GM18873 (cell line): ENCODE measurements at regions not wholly inside any gene's neighbourhood (a gene's known extent, or its start where the extent isn't known, plus 50 kb on each side); places are given as distances from the start of the nearest gene placed in this dataset.

ENCODE experiments used
- ATAC-seq: cut with Tn5 transposase; IDR thresholded peaks from one replicate; pipeline ENCODE4 v1.9.1; 2021; ENCODE audit warnings: mild to moderate bottlenecking, moderate library complexity, moderate number of reproducible peaks; ENCODE audit not compliant: unreplicated experiment, low FRiP score

DNA sequence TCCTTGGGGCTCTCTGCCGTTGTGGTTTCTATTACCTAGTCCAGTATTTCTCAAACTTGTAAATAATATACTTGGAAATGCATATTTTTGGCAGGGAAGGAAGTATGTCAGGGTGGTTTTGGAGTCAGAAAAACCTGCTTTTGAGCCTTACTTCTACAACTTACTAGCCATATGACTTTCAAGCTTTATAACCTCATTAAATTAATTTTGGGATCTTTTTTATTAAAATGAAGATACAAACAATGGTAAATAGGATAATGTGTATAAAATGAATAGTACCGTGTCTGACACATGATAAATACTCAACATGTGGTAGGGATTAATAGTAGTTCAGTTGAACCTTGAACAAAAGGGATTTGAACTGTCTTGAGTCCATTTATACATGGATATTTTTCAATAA, 406.3 kb downstream of the ATP23 start:
- no peak for ATAC-seq

DNA sequence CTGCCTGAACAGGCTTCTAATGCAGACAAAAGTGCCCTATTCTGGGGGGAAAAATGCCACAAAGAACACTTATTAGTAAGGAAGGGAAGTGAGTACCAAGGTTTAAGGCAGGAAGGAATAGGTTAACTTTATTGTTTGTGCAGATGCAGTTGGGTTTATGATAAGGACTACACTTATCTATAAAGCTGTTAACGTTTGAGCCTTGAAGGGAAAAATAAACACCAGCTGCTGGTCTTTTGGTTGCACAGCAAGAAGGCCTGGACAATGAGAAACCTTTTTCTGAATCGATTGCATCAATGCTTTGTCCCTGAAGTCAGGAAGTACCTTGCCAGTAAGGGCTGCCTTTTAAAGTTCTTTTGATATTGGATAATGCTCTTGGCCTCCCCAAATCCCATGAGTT, 407.8 kb downstream of the ATP23 start:
- no peak for ATAC-seq

DNA sequence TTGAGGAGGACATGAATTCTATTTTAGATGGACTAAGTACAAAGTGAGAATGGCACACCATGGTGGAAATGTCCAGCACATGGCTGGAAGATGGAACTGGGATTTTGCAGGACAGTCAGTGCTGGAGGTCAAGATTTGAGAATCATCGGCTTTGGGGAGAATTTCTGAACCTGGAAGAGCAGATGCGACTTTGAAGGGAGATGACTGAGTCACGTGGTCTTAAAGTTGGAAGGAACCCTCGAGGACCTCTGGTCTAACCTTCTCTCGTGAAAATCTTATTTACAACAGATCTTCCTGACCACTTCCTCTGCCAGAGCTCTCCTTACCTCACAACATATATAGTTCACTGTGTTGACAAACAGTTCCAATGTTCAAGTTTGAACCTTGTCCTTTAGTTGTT, 415.4 kb downstream of the ATP23 start:
- ATAC-seq: no peak

DNA sequence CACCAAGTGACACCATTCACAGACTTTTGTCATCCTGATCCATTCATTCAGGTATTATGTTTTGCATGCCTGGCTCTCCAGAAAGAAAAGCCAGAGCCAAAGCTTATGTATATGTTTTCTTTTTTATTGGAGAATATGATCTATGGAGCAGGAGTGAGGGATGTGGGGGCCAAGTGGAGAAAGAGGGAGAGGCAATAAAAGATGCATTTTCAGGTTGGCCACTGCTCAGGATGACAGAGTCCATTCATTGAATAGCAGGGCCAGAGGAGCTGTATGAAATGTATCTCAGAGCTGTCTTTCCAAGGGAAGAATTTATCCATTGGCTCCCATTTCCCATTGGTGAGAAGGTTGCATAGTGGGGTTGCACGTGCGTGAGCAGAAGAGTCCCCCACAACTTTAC, 416.1 kb downstream of the ATP23 start:
- no peak for ATAC-seq

DNA sequence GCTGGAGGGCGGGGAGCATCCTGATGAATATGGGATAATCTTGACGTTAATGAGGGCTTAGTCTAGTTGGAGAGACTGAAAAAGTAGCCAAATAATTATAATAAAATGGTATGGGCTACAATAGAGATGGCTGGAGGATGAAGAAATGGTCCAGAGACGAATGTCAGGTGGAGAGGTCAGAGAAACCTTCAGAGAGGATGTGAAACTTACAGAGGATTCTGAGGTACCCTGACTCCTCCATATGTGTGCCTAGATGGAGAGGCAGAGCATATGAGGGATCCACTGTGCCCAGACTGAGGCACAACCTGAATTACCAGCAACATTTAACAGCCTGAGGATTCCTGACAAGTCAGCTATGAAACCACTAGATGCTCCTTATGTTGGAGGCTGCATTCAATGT, 417.0 kb downstream of the ATP23 start:
- ATAC-seq: no peak

DNA sequence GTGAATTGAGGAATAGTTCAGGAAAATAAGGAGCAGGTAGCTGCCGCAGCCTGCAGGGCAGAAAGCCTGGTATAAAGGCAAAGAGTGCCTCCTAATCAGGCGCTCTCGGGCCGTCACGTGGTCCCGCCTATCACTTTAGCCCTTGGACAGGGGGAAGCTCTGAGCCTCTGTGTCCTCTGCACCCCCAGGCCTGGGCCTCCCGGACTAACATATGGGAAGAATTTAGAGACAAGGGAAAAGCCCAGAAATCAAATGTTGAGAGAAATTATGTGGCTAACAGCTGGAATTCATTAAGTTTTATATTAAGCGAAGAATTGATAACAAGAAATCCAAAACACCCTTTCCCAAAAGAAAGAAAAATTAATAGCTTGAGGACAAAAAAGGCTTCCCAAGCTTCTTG, 417.7 kb downstream of the ATP23 start:
- ATAC-seq: no peak

DNA sequence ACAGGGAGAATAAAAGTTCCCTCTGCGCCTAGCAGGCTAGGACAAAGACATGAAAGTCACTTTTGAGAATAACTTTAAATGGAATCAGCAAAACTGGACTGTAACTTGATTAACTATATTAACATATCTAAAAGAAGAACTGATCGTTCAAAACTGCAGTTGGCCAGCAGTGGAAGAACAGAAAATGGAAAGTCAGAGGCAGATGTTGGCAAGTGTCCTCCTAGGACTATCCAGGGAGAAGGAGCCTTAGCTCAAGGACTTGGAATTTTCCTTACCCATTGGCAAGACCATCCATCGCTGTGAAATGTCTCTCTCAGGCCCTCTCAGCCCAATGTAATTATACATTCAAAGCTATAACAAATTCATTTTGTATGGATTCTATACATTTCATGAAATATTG, 419.7 kb downstream of the ATP23 start:
- no peak for ATAC-seq

DNA sequence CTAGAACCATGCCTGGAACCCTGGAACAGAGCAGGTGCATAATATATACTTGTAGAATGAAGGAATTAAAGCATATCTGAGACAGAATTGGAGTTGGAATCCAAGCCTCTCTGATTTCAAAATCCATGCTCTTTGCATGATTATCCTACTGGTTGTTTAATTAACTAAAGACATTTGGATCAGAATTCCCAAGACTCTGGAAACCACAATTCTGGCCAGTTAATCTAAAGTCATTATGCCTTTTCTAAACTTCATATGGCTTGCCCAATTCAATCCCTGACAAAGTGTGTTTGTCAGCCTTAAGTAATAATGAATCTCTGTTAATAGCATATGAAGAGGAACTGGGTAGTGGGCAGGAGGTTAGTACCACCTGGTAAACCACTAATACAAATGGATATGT, 422.6 kb downstream of the ATP23 start:
- no peak for ATAC-seq

DNA sequence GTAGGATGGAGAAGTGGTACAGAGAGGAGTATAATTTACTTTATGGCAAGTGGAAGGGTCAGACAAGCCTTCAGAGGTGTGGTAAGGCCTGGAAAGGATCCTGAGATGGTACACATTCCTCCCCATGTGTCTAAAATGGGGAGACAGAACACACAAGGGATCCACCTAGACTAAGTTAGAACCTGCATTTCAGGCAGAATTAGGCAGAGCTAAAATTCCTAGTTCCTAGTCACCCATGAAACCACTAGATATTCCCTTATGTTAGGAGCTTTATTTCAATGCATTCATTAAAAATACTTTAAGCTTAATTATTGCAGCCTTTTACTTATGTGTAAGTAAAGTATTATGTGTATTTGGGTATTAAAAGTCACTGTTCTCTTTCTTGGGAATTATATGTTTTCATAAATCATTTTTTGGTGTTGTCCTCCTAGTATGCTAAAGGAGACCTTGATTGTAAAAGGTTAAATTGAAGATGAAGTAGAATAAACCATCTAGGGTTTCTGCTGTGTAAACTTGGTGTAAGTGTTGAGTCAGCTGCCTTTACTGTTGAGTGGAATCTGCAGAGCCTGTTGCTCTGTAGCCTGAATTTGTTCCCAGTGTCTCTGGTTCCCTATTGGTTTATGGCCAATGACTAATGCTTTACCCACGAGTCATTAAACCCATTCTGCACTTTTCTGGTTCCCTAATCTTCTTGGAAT, 423.2 kb downstream of the ATP23 start:
- ATAC-seq: no peak

DNA sequence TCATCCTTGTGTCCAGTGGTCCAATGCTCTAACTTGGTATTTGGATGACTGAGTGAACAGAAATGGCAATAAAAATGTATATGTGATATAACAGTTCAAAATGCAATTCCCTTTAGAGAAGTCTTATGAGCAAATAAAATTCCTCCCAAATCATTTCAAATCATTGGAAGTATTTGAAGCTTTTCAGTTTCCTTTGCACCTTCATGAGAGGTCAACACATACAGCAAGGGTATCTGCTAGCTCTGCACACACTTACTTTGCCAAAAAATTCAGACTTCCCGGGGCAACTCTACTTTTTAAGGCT, 423.7 kb downstream of the ATP23 start:
- ATAC-seq: no peak

DNA sequence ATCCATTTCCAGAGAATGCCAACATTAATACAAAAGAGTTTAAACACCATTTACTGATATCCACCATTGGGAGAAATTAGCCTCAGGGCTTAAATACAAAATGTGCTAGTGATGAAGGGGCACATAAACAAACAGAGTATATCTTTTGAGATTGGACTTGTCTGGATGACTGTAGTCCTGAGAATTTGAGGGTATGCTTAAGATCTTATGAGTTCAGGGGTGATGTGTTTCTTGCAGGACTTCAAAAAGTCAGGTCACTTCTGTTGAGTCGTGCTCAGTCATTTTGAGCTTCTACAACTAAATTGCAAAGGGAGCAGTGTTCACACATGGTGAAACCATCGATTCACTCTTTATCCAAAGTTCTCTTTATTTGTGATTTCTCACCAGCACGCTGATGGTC, 425.7 kb downstream of the ATP23 start:
- no peak for ATAC-seq

DNA sequence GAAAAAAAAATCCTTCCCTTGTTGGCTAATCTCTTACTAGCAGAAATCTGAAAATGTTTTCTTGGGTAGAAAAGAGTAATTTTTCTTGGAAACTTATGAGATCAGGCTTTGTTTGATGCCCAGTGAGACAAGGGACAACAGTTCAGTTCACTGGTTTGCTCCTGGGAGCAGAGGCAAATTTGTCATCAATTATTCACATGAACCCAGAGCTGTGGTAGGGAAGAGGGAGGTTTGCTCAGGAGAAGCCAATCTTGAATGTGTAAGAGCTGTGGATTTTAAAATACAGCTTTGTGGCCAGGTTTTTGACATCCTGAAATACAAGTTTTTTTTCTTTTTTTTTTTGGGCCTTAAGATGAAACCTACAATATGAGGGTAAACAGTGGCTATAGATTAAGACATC, 426.6 kb downstream of the ATP23 start:
- ATAC-seq: no peak

DNA sequence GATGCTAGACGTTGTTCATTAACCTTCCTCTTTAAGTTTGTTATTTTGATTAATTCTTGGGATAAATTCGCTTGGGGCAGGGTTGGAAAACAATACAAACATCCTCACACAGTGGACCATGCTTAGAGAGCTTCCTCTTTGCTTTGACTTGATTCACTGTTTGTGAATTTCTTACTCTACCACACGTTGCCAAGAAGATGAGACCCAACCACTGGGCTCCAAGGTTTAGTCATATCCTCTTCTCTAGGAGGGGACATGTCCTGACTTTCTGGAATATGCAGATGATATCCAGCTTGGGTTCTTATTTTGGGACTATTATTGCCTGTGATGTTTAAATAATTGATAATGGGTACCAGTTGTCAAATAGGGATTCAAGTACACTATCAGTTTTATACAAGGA, 428.2 kb downstream of the ATP23 start:
- no peak for ATAC-seq

DNA sequence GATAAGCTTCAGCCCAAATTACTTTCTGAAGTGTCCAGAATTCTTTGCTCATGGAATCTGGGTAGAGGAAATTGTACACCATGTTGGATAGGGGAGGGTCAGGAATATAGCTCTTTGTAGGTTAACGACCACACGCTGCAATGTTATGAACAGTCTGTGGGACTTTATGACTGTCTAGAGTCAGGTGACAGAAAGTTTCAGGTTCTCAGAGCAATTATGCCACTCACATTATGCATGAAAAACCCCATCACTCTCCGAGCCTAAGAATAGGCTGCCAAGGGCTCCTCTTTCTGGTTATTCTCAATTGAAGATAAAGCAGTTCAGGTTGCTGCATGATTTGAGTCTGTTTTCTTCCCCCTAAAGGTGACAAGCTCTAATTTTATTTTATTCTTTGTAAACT, 430.9 kb downstream of the ATP23 start:
- peak; percentile 100 for ATAC-seq

DNA sequence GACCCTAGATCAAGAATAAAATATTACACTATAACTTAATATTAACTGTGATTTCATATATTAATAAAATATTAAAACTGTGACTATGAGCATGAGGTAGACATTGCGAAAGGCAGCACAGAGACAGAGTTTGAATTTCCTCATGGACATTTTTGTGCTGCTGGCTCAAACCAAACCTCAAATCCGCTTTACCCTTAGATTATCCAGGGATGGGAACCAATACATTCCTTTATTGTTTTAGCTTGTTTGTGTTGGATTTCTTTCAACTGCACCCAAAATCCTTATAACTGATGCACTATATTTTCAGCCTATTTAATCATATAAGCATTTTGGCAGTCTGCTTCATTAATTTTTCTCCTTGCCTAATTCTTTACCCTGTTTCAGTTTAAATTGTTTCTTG, 436.7 kb downstream of the ATP23 start:
- no peak for ATAC-seq

DNA sequence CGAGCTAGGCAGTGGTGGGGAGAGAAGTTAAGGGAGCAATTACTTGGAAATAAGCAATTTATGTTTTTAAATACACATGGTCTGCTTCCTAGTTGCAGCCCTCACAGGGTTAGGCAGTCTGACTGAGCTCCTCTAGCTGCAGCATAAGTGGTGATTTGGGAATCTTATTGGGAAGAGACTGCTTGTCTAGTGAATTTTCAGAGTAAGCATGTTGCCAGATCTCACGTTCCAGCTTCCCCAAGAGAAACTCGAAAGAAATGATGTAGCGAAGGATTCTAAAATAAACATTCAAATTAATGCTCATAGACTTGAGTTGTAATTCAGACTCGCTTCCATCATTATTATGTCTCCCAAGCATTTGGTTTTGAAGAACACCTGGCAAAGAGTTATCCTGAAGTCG, 440.2 kb downstream of the ATP23 start:
- ATAC-seq: no peak

DNA sequence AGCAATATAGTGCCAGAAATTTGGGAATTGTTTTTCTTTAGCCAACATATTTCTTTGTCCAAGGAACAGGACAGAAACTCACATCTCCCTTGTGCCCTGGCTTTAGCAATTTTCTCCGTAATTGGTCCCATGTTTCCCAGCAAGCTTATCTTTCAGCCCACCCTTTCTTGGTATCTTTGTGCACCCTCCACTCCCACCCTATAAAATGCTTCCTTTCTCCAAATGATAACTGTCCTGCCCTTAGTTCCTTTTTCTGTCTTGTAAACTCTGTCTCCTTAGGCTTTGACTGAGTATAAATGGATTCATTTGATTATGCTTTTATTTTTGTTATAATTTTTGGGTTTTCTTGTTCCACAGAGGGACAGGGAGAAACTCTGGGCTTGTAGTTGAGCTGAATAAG, 442.8 kb downstream of the ATP23 start:
- ATAC-seq: no peak

DNA sequence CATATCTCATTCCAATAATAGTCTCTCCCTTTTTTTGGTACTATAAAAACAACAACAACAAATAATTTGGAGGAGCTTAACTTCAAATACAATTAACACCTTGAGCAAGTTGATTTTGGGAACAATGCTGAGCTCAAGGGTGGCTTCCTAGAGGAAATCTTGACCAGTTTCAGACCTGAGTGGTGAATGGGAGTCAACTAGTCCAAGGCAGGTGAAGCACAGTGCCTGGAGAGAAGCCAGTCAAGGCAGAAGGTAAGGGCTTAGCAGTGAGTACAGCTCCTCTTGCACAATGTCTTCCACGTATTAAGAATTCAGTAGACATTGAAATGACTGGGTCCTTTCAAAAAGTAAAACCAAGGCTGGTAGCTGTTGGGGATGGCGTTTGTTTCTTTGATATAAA, 444.8 kb downstream of the ATP23 start:
- ATAC-seq: no peak

DNA sequence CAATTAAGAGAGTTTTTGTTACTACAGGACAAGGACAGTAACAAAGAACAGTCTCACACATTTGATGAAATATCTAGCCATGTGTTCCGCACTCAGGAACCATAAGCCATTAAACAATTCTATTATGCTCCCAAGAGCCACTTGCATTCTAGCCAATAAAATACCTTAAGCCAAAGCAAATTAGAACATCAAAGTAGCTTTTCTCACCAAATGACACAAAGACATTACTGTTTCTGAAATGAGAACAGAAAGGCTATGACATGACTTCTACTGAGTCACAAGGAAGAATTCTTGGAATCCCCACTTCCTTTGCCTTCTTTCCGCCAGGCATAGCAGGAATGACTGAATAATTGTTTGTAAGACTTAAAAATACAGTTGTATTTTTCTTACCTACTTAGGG, 445.8 kb downstream of the ATP23 start:
- ATAC-seq: no peak

DNA sequence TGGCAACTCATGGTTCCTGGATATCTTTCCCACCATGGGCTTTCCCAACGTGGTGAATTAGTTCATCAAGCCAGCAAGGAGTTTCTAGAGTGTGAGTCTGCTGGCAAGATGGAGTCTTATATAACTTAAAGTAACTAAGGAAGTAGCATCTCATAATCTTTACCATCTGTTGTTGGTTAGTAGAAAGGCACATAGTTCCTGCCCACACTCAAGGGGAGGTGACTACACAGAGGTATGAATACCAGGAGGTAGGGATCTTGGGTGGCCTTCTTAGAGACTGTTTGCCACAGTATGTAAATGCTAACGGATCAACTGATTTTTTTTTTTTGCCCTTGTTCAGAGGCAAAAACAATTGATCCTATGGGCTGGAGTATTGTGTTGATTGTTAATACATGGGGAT, 446.9 kb downstream of the ATP23 start:
- ATAC-seq: no peak

DNA sequence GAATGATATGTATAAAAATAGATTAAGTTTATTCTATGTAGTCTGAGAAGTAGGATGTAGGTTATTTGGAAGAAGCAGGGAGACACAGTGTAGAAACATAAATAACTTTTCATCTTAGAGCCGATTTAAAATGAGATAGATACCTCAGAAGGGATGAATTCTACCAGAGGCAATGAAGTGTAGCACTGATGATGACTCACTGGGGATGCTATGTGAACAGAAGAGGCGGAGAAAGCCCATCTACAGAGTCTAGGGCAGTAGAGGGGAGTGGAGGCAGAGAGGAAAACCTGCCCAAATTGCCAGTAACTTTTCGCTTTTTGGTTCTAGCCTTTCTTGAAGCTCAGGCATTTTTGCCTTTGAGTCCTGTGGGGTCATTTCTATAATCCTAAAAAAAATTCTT, 451.8 kb downstream of the ATP23 start:
- no peak for ATAC-seq

DNA sequence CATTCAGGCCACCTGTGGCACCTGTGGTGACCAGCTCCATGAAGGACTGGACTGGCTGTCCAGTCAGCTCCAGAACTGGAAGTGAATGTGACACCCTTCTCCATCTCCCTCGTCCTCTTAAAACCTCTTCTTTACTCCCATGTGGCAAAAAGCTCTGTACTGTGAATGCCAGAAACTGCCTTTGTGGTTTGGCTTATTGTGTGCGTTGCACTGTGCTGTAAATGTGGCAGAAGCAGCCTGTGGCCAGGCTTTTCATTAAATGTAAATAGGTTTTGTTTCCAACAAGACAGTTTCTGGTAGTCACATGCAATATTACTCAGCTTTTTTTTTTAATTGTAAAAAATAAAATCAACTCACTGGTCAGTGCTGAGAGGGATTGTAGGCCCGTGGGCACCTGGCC, 453.7 kb downstream of the ATP23 start:
- no peak for ATAC-seq

DNA sequence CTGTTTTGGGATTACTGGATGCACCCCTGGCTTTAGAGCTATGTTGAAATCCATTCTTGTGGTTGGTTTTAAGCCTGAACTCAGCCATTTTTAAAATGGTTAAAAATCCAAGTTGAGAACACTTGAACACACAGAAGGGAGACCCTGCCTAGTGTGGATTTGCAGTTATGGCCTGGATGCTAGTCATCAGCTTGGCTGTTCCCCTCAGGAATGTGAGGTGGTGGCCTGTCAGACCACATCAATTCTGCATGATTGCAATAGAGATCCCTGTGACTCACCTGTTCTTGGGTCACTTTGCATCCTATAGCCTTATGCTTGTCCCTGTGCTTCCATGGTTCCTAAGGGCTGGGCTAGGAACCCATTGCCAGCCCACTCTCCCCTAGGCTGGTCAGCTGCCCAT, 454.1 kb downstream of the ATP23 start:
- no peak for ATAC-seq
